Esophagus squamous epithelium (tissue), 5 donors: ENCODE measurements at regions not wholly inside any gene's neighbourhood (a gene's known extent, or its start where the extent isn't known, plus 50 kb on each side); places are given as distances from the start of the nearest gene placed in this dataset.
"Not testable (repeated sequence)": the region's sequence is repeated elsewhere in the genome, so short reads cannot be mapped to it uniquely, and the experiment has no call there.

Experiments used
- DNase-seq: peaks from one replicate; lab custom pipeline; 2025; lab: John Stamatoyannopoulos, UW
- H3K27ac ChIP-seq, 4 donors: fragments of 200-600 bp; sonication (generic); one replicate each; pipeline ENCODE4 v1.5.1; 2016 to 2019; ENCODE audit warnings: mild to moderate bottlenecking in 1 of 4
- H3K27me3 ChIP-seq, 4 donors: fragments of 200-600 bp; sonication (generic); 1 replicate in 3 of 4; 2 replicates in 1 of 4; pipeline versions ENCODE4 v1.5.1 to v1.6.0; 2017 to 2021; ENCODE audit warnings: antibody characterized with exemption in 1 of 4
- H3K36me3 ChIP-seq, 3 donors: fragments of 200-600 bp; sonication (generic); one replicate each; pipeline ENCODE4 v1.5.1; 2016 to 2019
- H3K4me1 ChIP-seq, 3 donors: fragments of 200-600 bp; sonication (generic); one replicate each; pipeline ENCODE4 v1.5.1; 2017 to 2019
- H3K4me3 ChIP-seq, 4 donors: fragments of 200-600 bp; sonication (generic); 1 replicate in 3 of 4; 2 replicates in 1 of 4; pipeline ENCODE4 v1.5.1; 2016 to 2019; ENCODE audit warnings: mild to moderate bottlenecking in 2 of 4, moderate library complexity in 1 of 4
- H3K9me3 ChIP-seq, 3 donors: fragments of 200-600 bp; sonication (generic); one replicate each; pipeline ENCODE4 v1.5.1; 2016 to 2019
- POLR2A ChIP-seq, 4 donors: fragments of 450-650 bp; IDR thresholded peaks; one replicate each; pipeline ENCODE4 v1.6.1; 2017; ENCODE audit warnings: antibody characterized with exemption in 4 of 4, mild to moderate bottlenecking in 4 of 4, moderate library complexity in 3 of 4
- WGBS, 2 donors: methylation state at CpG; one replicate each; pipeline ENCODE4 v1.1.5; 2018; 5-methylcytosine and 5-hydroxymethylcytosine counted together
- intact Hi-C: fragments of 100-400 bp; cut with DNase I; formaldehyde crosslinking; loops from one replicate; pipeline ENCODE4 v1.15.0; 2022
- TF ChIP-seq, protein P1 (sequence below), 6 experiments: fragments of 450-650 bp in 4 of 6; fragments of 200-600 bp in 2 of 6; sonication (generic) in 2 of 6; IDR thresholded peaks; one replicate each; pipeline ENCODE4 v1.5.1; 2016 to 2019; ENCODE audit warnings: antibody characterized with exemption in 6 of 6, mild to moderate bottlenecking in 4 of 6, moderate library complexity in 4 of 6
- donor health status: DM: yes; HTN: yes; CAD: no.

DNA sequence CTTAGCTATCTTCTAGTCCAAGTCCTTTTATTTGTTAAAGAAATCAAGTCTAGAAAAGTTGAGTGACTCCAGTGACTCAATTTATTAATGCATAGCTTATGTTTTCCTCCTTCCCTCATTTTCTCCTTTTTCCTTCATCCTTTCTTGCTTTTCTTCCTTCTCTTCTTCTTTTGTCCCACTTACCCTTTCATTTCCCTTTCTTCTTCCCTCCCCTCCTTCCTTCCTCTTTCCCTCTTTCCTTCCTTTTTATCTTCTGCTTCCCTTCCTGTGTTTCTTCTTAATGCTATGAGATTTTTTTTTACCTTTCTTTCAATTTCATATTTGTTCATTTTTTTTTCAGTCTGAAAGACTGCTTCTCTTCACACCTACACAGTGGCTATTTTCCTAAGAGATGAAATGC lies 555.5 kb downstream of the PIK3C3 start:
- intact Hi-C loops = no loop called here
- H3K36me3 ChIP-seq = no peaks in the 10 kb centered on the region
- H3K9me3 ChIP-seq = no peaks in the 10 kb centered on the region
- no peak for DNase-seq
- no peaks in the 10 kb centered on the region for H3K27me3 ChIP-seq
- no peaks in the 10 kb centered on the region for H3K4me1 ChIP-seq
- H3K27ac ChIP-seq = no peak overlapping the region
- H3K4me3 ChIP-seq = no peak overlapping the region
- TF ChIP-seq, protein P1, sequence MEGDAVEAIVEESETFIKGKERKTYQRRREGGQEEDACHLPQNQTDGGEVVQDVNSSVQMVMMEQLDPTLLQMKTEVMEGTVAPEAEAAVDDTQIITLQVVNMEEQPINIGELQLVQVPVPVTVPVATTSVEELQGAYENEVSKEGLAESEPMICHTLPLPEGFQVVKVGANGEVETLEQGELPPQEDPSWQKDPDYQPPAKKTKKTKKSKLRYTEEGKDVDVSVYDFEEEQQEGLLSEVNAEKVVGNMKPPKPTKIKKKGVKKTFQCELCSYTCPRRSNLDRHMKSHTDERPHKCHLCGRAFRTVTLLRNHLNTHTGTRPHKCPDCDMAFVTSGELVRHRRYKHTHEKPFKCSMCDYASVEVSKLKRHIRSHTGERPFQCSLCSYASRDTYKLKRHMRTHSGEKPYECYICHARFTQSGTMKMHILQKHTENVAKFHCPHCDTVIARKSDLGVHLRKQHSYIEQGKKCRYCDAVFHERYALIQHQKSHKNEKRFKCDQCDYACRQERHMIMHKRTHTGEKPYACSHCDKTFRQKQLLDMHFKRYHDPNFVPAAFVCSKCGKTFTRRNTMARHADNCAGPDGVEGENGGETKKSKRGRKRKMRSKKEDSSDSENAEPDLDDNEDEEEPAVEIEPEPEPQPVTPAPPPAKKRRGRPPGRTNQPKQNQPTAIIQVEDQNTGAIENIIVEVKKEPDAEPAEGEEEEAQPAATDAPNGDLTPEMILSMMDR (IDR thresholded peaks at IDR 0.05) = no peak
- TF ChIP-seq POLR2A (IDR thresholded peaks at IDR 0.05) = no peak

DNA sequence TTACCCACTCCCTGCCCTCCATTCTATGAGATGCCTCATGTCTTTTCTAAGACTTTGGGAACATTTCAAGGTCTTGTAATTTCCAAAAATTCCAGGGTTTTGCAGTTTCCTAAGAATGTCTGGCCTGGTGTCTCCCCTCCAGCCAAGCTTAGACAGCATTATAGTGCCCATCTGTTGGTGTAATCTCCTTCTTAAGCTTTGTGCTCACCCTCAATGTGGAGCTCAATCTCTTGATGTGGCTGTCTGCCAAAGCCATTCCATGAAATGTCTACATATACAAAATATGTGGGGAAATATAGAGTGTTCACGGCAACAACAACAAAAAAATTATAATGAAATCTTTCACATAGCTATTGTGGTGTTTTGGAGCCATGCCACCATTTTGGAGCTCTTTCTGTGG lies 558.4 kb downstream of the PIK3C3 start:
- TF ChIP-seq POLR2A (IDR thresholded peaks at IDR 0.05) = no peak
- TF ChIP-seq, protein P1 (IDR thresholded peaks at IDR 0.05) = no peak
- DNase-seq = no peak
- no peaks in the 10 kb centered on the region for H3K9me3 ChIP-seq
- intact Hi-C loops = no loop called here
- WGBS, 2 donors = 78 to 86% methylated on average over 1 of the region's 1 CpG
- H3K4me1 ChIP-seq = no peaks in the 10 kb centered on the region
- H3K27me3 ChIP-seq = no peaks in the 10 kb centered on the region
- H3K27ac ChIP-seq = no peak overlapping the region
- no peak overlapping the region for H3K4me3 ChIP-seq
- H3K36me3 ChIP-seq = no peaks in the 10 kb centered on the region

DNA sequence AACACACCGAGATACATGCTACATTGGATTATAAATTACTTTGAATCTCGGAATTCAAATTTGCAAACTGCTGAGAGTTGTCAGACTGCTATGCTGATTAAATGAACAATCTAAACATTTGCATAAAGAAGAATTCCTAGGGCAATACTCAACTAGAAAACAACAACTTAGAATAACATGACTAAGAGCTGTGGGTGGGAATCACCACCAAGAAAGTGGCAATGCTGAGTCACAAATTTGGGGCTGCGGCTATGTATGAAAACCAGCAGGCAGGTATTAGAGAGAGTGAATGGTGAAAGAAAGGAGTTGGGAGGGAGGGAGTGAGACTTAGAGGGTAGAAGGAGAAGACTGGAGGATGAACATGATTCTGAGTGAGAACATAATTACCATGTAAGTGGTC lies 559.5 kb downstream of the PIK3C3 start:
- intact Hi-C loops = no loop called here
- WGBS, 2 donors = 44 to 68% methylated on average over 3 of the region's 3 CpGs

DNA sequence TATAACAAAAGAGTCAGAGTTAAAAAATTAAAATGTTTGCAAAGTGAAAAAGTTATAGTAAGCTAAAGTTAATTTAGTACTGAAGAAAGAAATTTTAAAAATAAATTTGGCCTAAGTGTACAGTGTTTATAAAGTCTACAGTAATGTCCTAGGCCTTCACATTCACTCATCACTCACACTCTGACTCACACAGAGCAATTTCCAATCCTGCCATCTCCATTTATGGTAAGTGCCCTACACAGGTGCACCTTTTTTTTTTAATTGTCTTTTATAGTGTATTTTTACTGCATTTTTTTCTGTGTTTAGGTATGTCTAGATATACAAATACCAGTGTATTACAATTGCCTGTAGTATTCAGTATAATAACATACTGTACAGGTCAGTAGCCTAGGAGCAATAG lies 562.9 kb downstream of the PIK3C3 start:
- H3K4me3 ChIP-seq = no peak overlapping the region
- no peak overlapping the region for H3K27ac ChIP-seq
- intact Hi-C loops = no loop called here
- no peaks in the 10 kb centered on the region for H3K4me1 ChIP-seq
- TF ChIP-seq, protein P1 (IDR thresholded peaks at IDR 0.05) = no peak
- no peak for TF ChIP-seq POLR2A (IDR thresholded peaks at IDR 0.05)
- H3K36me3 ChIP-seq = no peaks in the 10 kb centered on the region
- no peak for DNase-seq
- no peaks in the 10 kb centered on the region for H3K9me3 ChIP-seq
- H3K27me3 ChIP-seq = no peaks in the 10 kb centered on the region

More for the DNA sequence above, 559.5 kb downstream of the PIK3C3 start:
- DNase-seq = no peak
- H3K27me3 ChIP-seq = no peaks in the 10 kb centered on the region
- H3K9me3 ChIP-seq = no peaks in the 10 kb centered on the region
- no peaks in the 10 kb centered on the region for H3K4me1 ChIP-seq
- TF ChIP-seq, protein P1 (IDR thresholded peaks at IDR 0.05) = no peak
- TF ChIP-seq POLR2A (IDR thresholded peaks at IDR 0.05) = no peak
- H3K36me3 ChIP-seq = no peaks in the 10 kb centered on the region
- no peak overlapping the region for H3K27ac ChIP-seq
- H3K4me3 ChIP-seq = no peak overlapping the region

DNA sequence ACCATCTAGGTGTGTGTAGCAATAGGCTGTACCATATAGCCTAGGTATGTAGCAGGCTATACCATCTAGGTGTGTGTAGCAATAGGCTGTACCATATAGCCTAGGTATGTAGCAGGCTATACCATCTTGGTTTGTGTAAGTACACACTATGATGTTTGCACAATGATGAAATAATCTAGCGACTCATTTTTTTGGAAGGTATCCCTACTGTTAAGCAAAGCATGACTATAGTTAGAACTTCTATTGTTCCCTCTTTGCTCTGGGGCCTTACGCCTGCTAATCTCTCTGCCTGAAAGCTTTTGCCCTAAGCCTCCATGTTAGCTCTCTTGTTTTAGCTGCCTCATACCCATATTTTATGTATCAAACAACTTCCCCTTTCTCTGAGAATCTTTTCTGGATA lies 563.3 kb downstream of the PIK3C3 start:
- DNase-seq, H3K36me3 ChIP-seq, H3K4me3 ChIP-seq, H3K27ac ChIP-seq, H3K27me3 ChIP-seq, H3K9me3 ChIP-seq, H3K4me1 ChIP-seq, intact Hi-C loops: not testable (repeated sequence)
- WGBS, 2 donors = 35 to 43% methylated on average over 2 of the region's 2 CpGs

DNA sequence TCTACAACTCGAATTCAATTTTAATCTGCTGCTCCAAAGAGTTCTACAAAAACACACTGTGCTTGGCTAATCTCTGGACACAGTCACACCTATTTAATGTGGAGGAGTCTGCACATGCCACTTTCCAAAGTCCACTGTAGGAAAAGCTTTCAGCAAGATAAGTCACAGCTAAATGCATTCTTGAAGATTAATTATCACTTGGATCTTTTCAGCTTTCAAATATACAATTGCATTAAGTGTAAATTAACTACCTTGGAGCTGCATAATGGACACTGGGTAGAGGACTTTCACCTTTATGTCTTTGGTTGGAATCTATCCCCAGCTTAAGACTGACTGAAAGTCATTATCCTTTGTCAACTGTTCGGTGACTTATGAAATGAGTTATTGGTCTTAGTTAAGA lies 565.1 kb downstream of the PIK3C3 start:
- no peaks in the 10 kb centered on the region for H3K27me3 ChIP-seq
- H3K4me1 ChIP-seq = no peaks in the 10 kb centered on the region
- H3K36me3 ChIP-seq = no peaks in the 10 kb centered on the region
- intact Hi-C loops = no loop called here
- no peak overlapping the region for H3K27ac ChIP-seq
- DNase-seq = no peak
- TF ChIP-seq, protein P1 (IDR thresholded peaks at IDR 0.05) = no peak
- TF ChIP-seq POLR2A (IDR thresholded peaks at IDR 0.05) = no peak
- WGBS, 2 donors = 44 to 53% methylated on average over 2 of the region's 2 CpGs
- H3K9me3 ChIP-seq = no peaks in the 10 kb centered on the region
- no peak overlapping the region for H3K4me3 ChIP-seq
